ENCODE measurements at regions not wholly inside any gene's neighbourhood (a gene's known extent, or its start where the extent isn't known, plus 50 kb on each side); places are given as distances from the start of the nearest gene placed in this dataset.

- Histone ChIP-seq H3K4me1 (no peaks in the 10 kb centered on the region), H3K27ac (no peak overlapping the region), H3K36me3 (no peaks in the 10 kb centered on the region), H3K9me3 (peaks cover 10% of the 10 kb centered on the region), H3K4me3 (no peak overlapping the region), H3K27me3 (no peaks in the 10 kb centered on the region)
- intact Hi-C loops (cut with DNase I) = no loop called here
- no peak for TF ChIP-seq CTCF (IDR thresholded peaks at IDR 0.05)
- ATAC-seq (no peak), DNase-seq (no peak)
These were observed 79.1 kb upstream of the PCDH17 start for GRCh38 chr13:57552437-57552836.

DNA sequence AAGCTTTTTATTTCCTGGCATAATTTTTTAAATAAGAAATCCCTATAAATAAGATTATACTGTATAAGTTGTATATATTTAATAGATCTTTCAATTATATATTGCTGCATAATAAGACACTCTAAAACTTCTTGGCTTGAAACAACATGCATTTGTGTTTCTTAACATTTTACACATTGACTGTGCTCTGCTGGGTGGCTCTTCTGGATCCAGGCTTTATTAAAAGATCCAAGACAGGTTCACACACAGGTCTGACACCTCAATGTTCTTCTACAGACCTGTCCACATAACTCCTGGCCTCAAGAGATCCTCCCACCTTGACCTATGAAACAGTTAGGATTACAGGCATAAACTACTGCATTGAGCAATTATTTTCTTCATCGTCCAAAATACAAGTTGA is 77.6 kb upstream of the PCDH17 start:
- Histone ChIP-seq H3K4me1 (no peaks in the 10 kb centered on the region), H3K9me3 (peaks cover 10% of the 10 kb centered on the region), H3K27me3 (no peaks in the 10 kb centered on the region), H3K36me3 (no peaks in the 10 kb centered on the region), H3K27ac (no peak overlapping the region), H3K4me3 (no peak overlapping the region)
- intact Hi-C loops (cut with DNase I) = no loop called here
- ATAC-seq (no peak), DNase-seq (no peak)
- TF ChIP-seq CTCF (IDR thresholded peaks at IDR 0.05) = no peak

DNA sequence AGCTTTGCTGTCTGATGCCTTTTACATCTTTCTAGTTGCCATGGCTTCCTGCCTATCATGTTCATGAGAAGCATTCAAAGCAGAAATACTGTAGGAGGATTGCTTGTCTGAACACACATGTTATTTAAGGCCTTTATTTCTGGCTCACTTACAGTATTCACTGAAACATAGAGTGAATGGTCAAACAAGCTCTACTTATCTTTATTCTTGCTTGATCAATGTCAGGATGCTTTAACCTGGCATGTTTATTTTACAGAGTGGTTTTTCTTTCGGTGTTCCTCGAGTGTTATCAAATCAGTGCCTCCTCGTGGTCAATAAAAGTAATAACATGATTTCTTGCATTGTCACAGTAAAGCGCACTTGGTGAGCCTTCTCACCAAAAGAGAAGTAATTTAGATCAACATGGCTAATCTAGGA is 73.5 kb upstream of the PCDH17 start:
- no peak overlapping the region for H3K27ac ChIP-seq
- H3K4me3 ChIP-seq = no peak overlapping the region
- ATAC-seq (no peak), DNase-seq (no peak)
- no peaks in the 10 kb centered on the region for H3K27me3 ChIP-seq
- no peaks in the 10 kb centered on the region for H3K36me3 ChIP-seq
- intact Hi-C loops (cut with DNase I) = no loop called here
- H3K4me1 ChIP-seq = no peaks in the 10 kb centered on the region
- H3K9me3 ChIP-seq = peaks cover 6% of the 10 kb centered on the region
- no peak for TF ChIP-seq CTCF (IDR thresholded peaks at IDR 0.05)

GRCh38 chr13:57568865-57569264 is 62.7 kb upstream of the PCDH17 start:
- Histone ChIP-seq H3K27me3 (no peaks in the 10 kb centered on the region), H3K4me3 (no peak overlapping the region), H3K4me1 (no peaks in the 10 kb centered on the region), H3K27ac (no peak overlapping the region), H3K9me3 (no peaks in the 10 kb centered on the region), H3K36me3 (no peaks in the 10 kb centered on the region)
- no peak for TF ChIP-seq CTCF (IDR thresholded peaks at IDR 0.05)
- intact Hi-C loops (cut with DNase I) = no loop called here
- DNase-seq (no peak), ATAC-seq (no peak)

- no peaks in the 10 kb centered on the region for H3K4me1 ChIP-seq
- no peak for ATAC-seq
- no peaks in the 10 kb centered on the region for H3K9me3 ChIP-seq
- H3K27ac ChIP-seq = no peak overlapping the region
- TF ChIP-seq CTCF (IDR thresholded peaks at IDR 0.05) = no peak
- no peaks in the 10 kb centered on the region for H3K27me3 ChIP-seq
- H3K4me3 ChIP-seq = no peak overlapping the region
- no peak for DNase-seq
- no peaks in the 10 kb centered on the region for H3K36me3 ChIP-seq
- intact Hi-C loops (cut with DNase I) = no loop called here
These were observed 61.6 kb upstream of the PCDH17 start for GRCh38 chr13:57569986-57570385.

Measured in upper lobe of right lung (tissue), 1 donor.